MM.1S (cell line): ENCODE measurements at regions not wholly inside any gene's neighbourhood (a gene's known extent, or its start where the extent isn't known, plus 50 kb on each side); places are given as distances from the start of the nearest gene placed in this dataset.

ENCODE experiments used
- DNase-seq: peaks from one replicate; pipeline ENCODE4 v3.0.0-alpha.2; 2015
- H2AFZ ChIP-seq: fragments of 300-600 bp; sonication (generic); 2 replicates; pipeline ENCODE4 v1.6.0; 2016; ENCODE audit warnings: antibody characterized with exemption, low read length
- H3F3A ChIP-seq: fragments of 300-600 bp; sonication (generic); 2 replicates; pipeline ENCODE4 v1.6.1; 2016; ENCODE audit warnings: mild to moderate bottlenecking, antibody characterized with exemption, low read length, moderate library complexity, mixed read lengths; ENCODE audit not compliant: insufficient read depth
- H3K27ac ChIP-seq: fragments of 300-600 bp; sonication (generic); 2 replicates; pipeline ENCODE4 v1.5.1; 2016; ENCODE audit warnings: mild to moderate bottlenecking, low read length
- H3K27me3 ChIP-seq: fragments of 300-600 bp; sonication (generic); replicated peaks from 2 replicates; pipeline ENCODE4 v1.6.0; 2016; ENCODE audit warnings: low read length; ENCODE audit not compliant: insufficient read depth
- H3K36me3 ChIP-seq: fragments of 300-600 bp; sonication (generic); replicated peaks from 2 replicates; pipeline ENCODE4 v1.6.1; 2016; ENCODE audit warnings: mild to moderate bottlenecking, low read length, mixed read lengths; ENCODE audit not compliant: insufficient read depth
- H3K4me1 ChIP-seq: fragments of 300-600 bp; sonication (generic); 2 replicates; pipeline ENCODE4 v1.6.1; 2016; ENCODE audit warnings: low read length, mixed read lengths
- H3K4me2 ChIP-seq: fragments of 300-600 bp; sonication (generic); 2 replicates; pipeline ENCODE4 v1.6.0; 2016; ENCODE audit warnings: low read depth, low read length
- H3K4me3 ChIP-seq: fragments of 300-600 bp; sonication (generic); 2 replicates; pipeline ENCODE4 v1.5.1; 2016; ENCODE audit warnings: low read length, mixed read lengths
- H3K79me2 ChIP-seq: fragments of 300-600 bp; sonication (generic); 2 replicates; pipeline ENCODE4 v1.6.1; 2016; ENCODE audit warnings: mixed run types, low read length, mixed read lengths
- H3K9ac ChIP-seq: fragments of 300-600 bp; sonication (generic); 2 replicates; pipeline ENCODE4 v1.6.1; 2016; ENCODE audit warnings: low read length, mixed read lengths
- H3K9me2 ChIP-seq: fragments of 300-600 bp; sonication (generic); replicated peaks from 2 replicates; pipeline ENCODE4 v1.6.1; 2016; ENCODE audit warnings: mild to moderate bottlenecking, low read length, mixed read lengths; ENCODE audit not compliant: insufficient read depth
- H3K9me3 ChIP-seq: fragments of 300-600 bp; sonication (generic); replicated peaks from 2 replicates; pipeline ENCODE4 v1.6.1; 2016; ENCODE audit warnings: mild to moderate bottlenecking, low read length, mixed read lengths; ENCODE audit not compliant: insufficient read depth
- H4K20me1 ChIP-seq: fragments of 300-600 bp; sonication (generic); 2 replicates; pipeline ENCODE4 v1.6.1; 2016; ENCODE audit warnings: mild to moderate bottlenecking, low read length, moderate library complexity, mixed read lengths; ENCODE audit not compliant: insufficient read depth
- EZH2 ChIP-seq: fragments of 300-600 bp; sonication (generic); optimal IDR thresholded peaks from 2 replicates; pipeline ENCODE3; 2017; ENCODE audit warnings: low read depth, mild to moderate bottlenecking, antibody characterized with exemption, low read length, mixed read lengths
- EZH2phosphoT487 ChIP-seq: fragments of 300-600 bp; sonication (generic); IDR thresholded peaks from 2 replicates; pipeline ENCODE4 v1.6.1; 2018; ENCODE audit warnings: antibody characterized with exemption, low read length
- TF ChIP-seq, protein P1 (sequence below): fragments of 300-600 bp; sonication (generic); IDR thresholded peaks from 2 replicates; pipeline ENCODE4 v1.5.1; 2016; ENCODE audit warnings: antibody characterized with exemption, low read length, mixed read lengths

DNA sequence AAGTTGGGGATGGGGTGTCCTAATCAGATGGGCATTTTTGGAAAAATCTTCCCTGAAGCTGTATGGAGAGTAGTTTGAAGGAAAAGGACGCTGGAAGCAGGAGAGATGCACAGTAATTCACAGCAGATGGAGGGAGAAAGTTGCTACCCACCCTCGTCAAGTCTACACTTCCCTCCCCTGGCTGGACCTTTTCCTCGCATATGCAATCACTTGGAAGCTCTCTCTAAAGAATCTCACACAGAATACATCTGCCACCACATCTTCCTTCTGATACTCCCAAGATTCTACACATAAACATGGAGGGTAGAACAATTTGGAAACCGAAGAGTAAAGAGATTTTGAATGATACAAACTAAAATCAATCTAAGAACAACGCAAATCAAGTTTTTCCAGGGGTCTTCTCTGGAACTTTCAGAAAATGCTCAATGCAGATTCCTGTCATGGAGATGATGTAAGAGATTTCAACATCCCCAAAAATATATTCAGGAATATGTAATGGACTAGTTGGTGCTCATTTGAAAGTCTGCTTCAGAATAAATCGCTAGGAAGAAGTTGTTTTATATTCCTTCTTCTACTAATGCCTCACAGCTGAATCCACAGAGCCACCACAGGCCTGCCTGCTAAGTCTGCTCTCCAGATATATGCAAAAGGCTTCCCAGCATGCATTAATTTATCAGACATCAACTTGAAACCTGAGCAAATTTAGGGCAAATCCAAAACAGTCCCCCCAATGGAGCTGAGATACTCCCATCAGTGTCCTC lies 291.5 kb downstream of the LRATD1 start:
- no peak for DNase-seq
- no peaks in the 10 kb centered on the region for H4K20me1 ChIP-seq

DNA sequence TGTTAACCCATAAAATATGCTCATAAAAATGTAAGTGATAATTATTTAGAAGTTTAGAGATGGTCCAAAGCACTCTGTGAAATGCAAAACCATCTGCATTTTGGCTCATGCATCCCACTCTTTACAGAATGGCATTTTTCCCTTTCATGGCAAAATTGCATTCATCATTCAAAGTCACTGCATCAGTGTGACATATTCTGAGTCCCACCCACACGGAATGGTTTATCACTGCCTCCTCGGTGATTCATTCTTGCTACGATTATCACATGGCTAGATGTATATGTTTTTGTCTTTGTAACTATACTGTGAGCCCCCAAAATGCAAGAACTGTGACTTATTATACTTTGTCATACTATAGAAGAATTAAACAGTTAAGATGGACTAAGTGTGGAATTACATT lies 293.0 kb downstream of the LRATD1 start:
- H2AFZ ChIP-seq = no peak overlapping the region
- H3K27me3 ChIP-seq = no peaks in the 10 kb centered on the region
- H3K4me1 ChIP-seq = no peaks in the 10 kb centered on the region
- no peak overlapping the region for H3K9ac ChIP-seq
- no peak overlapping the region for H3K4me2 ChIP-seq
- no peaks in the 10 kb centered on the region for H3K9me2 ChIP-seq
- DNase-seq = no peak
- no peaks in the 10 kb centered on the region for H3K36me3 ChIP-seq
- no peaks in the 10 kb centered on the region for H3K9me3 ChIP-seq
- H3F3A ChIP-seq = no peaks in the 10 kb centered on the region
- no peak overlapping the region for H3K27ac ChIP-seq
- H3K79me2 ChIP-seq = no peaks in the 10 kb centered on the region
- no peaks in the 10 kb centered on the region for H4K20me1 ChIP-seq
- TF ChIP-seq, protein P1, sequence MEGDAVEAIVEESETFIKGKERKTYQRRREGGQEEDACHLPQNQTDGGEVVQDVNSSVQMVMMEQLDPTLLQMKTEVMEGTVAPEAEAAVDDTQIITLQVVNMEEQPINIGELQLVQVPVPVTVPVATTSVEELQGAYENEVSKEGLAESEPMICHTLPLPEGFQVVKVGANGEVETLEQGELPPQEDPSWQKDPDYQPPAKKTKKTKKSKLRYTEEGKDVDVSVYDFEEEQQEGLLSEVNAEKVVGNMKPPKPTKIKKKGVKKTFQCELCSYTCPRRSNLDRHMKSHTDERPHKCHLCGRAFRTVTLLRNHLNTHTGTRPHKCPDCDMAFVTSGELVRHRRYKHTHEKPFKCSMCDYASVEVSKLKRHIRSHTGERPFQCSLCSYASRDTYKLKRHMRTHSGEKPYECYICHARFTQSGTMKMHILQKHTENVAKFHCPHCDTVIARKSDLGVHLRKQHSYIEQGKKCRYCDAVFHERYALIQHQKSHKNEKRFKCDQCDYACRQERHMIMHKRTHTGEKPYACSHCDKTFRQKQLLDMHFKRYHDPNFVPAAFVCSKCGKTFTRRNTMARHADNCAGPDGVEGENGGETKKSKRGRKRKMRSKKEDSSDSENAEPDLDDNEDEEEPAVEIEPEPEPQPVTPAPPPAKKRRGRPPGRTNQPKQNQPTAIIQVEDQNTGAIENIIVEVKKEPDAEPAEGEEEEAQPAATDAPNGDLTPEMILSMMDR = no peak
- TF ChIP-seq EZH2 (no peak), EZH2phosphoT487 (no peak)
- H3K4me3 ChIP-seq = no peak overlapping the region

More for the DNA sequence above, 291.5 kb downstream of the LRATD1 start:
- no peaks in the 10 kb centered on the region for H3K9me3 ChIP-seq
- H2AFZ ChIP-seq = no peak overlapping the region
- H3K4me2 ChIP-seq = no peak overlapping the region
- no peak overlapping the region for H3K4me3 ChIP-seq
- H3F3A ChIP-seq = no peaks in the 10 kb centered on the region
- TF ChIP-seq, protein P1 = no peak
- TF ChIP-seq EZH2phosphoT487 (no peak), EZH2 (no peak)
- H3K9ac ChIP-seq = no peak overlapping the region
- H3K27me3 ChIP-seq = no peaks in the 10 kb centered on the region
- H3K27ac ChIP-seq = no peak overlapping the region
- no peaks in the 10 kb centered on the region for H3K36me3 ChIP-seq
- H3K79me2 ChIP-seq = no peaks in the 10 kb centered on the region
- no peaks in the 10 kb centered on the region for H3K9me2 ChIP-seq
- H3K4me1 ChIP-seq = no peaks in the 10 kb centered on the region

DNA sequence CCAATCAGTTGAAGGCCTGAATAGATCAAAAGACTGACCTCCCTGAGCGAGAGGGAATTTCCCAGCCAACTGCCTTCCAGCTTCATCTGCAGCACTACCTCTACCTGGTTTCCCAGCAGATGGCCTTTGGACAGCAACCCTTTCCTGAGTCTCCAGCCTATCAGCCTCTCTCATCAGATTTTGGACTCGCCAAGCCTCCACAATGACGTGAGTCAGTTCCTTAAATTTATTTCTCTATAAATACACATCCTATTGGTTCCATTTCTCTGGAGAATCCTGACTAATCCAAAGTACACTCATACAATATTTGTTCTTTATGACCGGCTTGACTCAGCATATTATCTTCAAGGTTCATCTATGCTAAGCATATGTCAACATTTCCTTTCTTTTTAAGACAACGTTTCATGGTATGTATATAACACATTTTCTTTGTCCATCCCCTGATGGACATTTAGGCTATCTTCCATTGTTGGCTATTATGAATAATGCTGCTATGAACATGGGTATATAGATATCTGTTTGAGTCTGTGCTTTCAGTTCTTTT lies 294.6 kb downstream of the LRATD1 start:
- Histone ChIP-seq H3K27ac (no peak overlapping the region), H3K9ac (no peak overlapping the region), H3K79me2 (no peaks in the 10 kb centered on the region), H3K36me3 (no peaks in the 10 kb centered on the region), H2AFZ (no peak overlapping the region), H4K20me1 (no peaks in the 10 kb centered on the region), H3K4me1 (no peaks in the 10 kb centered on the region), H3K4me2 (no peak overlapping the region), H3K9me2 (no peaks in the 10 kb centered on the region), H3K27me3 (no peaks in the 10 kb centered on the region), H3F3A (no peaks in the 10 kb centered on the region), H3K9me3 (no peaks in the 10 kb centered on the region), H3K4me3 (no peak overlapping the region)
- TF ChIP-seq EZH2 (no peak), EZH2phosphoT487 (no peak)
- TF ChIP-seq, protein P1 = no peak
- DNase-seq = no peak
